IPS-15b (cell line): ENCODE measurements at regions not wholly inside any gene's neighbourhood (a gene's known extent, or its start where the extent isn't known, plus 50 kb on each side); places are given as distances from the start of the nearest gene placed in this dataset.

ENCODE experiments used
- H3K27me3 ChIP-seq: one replicate; pipeline ENCODE4 v1.6.1; 2013; ENCODE audit warnings: low read length; ENCODE audit not compliant: control insufficient read depth, insufficient read depth
- H3K36me3 ChIP-seq: one replicate; pipeline ENCODE4 v1.6.1; 2013; ENCODE audit warnings: low read length; ENCODE audit not compliant: control insufficient read depth, insufficient read depth
- H3K4me1 ChIP-seq: one replicate; pipeline ENCODE4 v1.6.1; 2013; ENCODE audit warnings: mild to moderate bottlenecking, low read length; ENCODE audit not compliant: control insufficient read depth, insufficient read depth
- H3K4me3 ChIP-seq: one replicate; pipeline ENCODE4 v1.5.1; 2013; ENCODE audit warnings: low read depth, low read length
- H3K9ac ChIP-seq: one replicate; pipeline ENCODE4 v1.6.1; 2013; ENCODE audit warnings: low read depth, mild to moderate bottlenecking, low read length
- H3K9me3 ChIP-seq: one replicate; pipeline ENCODE4 v1.6.1; 2013; ENCODE audit warnings: mild to moderate bottlenecking, low read length; ENCODE audit not compliant: control insufficient read depth, insufficient read depth

DNA sequence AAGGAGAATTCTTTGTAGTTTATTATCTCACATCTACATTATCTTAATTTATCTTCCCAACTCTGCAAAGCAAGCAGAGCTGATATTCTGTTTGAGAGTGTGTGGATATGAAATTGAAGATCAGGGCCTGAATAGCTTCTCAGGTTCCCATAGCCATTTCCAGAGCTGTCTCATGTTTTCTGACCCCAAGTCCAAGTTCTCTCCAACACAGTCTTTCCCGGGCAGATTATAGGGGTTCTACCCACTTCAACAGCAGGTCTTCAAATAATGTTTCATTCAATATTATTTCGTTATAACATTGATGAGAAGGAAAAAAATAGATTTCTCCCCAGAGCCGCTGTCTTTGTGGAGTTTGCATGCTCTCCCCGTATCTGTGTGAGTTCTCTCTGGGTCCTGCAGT, 234.9 kb downstream of the ENC1 start:
- Histone ChIP-seq H3K9ac (no peak overlapping the region), H3K36me3 (no peaks in the 10 kb centered on the region), H3K4me1 (no peaks in the 10 kb centered on the region), H3K4me3 (no peak overlapping the region), H3K27me3 (no peaks in the 10 kb centered on the region), H3K9me3 (no peaks in the 10 kb centered on the region)

DNA sequence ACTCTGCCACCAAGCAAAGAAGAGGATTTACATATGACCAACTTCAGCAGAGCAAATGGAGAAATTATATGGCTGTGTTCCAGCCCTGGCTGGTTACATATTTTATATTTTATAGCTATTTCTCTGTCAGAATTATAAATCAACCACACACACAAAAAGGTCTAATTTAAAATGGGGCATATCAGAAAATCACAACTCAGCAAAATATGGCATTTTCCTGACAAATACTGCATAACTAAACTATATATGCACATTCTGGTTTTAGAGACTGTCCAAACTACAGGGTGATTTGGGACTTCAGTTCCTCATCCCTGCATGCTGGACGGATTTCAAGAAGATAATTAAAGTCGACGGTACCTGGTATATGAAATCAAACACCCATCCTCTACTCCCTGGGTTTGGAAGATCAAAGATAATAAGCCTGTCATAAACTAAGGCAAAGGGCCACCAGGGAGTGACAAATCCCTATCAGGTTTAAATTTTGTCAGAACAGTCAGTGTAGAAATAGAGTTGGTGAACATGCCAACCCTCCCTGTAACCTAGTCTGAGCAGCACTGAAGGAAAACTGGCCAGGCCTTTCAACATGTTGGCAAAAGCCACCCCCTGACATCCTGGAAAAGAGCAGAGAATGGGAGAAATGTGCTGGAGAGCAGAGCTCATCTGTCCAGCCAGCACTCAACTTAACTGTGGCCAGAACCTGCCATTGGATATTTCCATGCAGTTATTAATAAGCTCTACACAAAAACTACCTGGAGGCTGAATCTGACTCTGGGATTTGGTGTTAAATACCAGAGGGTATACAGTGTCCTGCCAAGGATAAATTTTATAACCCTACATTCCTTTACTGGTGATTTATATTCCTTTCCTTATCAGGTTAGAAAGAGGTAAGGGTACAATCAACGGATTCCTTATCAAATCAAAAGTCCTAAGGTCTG, 235.7 kb downstream of the ENC1 start:
- no peak overlapping the region for H3K4me3 ChIP-seq
- H3K9me3 ChIP-seq, result no peaks in the 10 kb centered on the region
- no peaks in the 10 kb centered on the region for H3K27me3 ChIP-seq
- H3K9ac ChIP-seq, result no peak overlapping the region
- H3K36me3 ChIP-seq, result no peaks in the 10 kb centered on the region
- no peaks in the 10 kb centered on the region for H3K4me1 ChIP-seq

DNA sequence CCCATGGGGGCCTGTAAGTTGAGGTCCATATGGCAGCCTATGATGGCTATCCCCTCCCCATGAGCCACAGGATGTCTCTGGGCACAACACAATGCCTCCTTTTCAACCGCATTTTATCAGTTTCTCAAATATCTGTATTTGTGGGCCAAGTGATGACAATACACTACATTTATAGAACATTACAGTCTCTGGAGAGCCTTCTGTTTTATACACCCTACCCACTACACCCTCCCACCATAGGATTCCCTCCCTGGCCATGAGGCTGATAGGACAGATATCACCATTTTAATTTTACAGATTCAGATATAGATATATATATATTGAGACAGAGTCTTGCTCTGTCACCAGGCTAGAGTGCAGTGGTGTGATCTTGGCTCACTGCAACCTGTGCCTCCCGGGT, 236.8 kb downstream of the ENC1 start:
- Histone ChIP-seq H3K27me3 (no peaks in the 10 kb centered on the region), H3K9ac (no peak overlapping the region), H3K4me3 (no peak overlapping the region), H3K36me3 (no peaks in the 10 kb centered on the region), H3K9me3 (no peaks in the 10 kb centered on the region), H3K4me1 (no peaks in the 10 kb centered on the region)

DNA sequence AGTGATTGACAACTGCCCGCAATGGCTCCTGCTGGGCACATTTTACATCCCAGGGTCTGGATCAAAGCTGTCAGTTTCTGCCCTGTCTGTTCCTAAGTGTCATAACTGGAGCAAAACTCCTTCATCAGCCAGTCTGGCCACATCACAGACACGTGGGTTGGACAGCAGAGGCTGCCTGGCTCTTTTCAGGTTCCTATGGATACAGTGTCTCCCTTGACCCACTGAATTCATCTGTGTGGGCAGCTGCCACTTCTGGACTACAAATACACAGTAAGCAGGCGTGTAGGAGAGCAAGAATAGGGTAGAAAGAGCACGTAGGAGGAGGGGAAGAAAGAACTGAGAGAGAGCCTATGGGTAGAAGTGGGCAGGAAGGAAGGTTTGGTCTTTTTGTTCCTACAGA, 238.0 kb downstream of the ENC1 start:
- Histone ChIP-seq H3K4me3 (no peak overlapping the region), H3K36me3 (no peaks in the 10 kb centered on the region), H3K9me3 (no peaks in the 10 kb centered on the region), H3K4me1 (no peaks in the 10 kb centered on the region), H3K9ac (no peak overlapping the region), H3K27me3 (peaks cover 3% of the 10 kb centered on the region)

DNA sequence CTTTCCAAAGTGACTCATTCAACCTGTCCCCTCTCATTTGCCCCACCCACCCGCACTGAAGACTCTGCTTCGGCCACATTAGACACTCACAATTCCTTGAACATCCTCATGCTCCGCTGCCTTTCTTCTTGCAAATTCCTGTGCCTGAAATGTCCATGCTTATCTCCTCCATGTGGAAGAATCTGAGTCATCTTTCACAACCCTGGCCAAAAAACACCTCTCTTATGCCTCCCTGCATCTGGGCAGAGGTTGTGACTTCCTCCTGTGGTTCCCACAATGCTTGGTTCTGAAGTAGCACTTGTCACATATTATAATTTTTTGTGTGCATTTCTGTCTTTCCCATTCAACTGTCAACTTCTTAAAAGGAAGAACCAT, 238.6 kb downstream of the ENC1 start:
- H3K4me1 ChIP-seq, result no peaks in the 10 kb centered on the region
- no peaks in the 10 kb centered on the region for H3K36me3 ChIP-seq
- H3K9ac ChIP-seq, result no peak overlapping the region
- no peaks in the 10 kb centered on the region for H3K9me3 ChIP-seq
- no peak overlapping the region for H3K4me3 ChIP-seq
- H3K27me3 ChIP-seq, result peaks cover 9% of the 10 kb centered on the region

DNA sequence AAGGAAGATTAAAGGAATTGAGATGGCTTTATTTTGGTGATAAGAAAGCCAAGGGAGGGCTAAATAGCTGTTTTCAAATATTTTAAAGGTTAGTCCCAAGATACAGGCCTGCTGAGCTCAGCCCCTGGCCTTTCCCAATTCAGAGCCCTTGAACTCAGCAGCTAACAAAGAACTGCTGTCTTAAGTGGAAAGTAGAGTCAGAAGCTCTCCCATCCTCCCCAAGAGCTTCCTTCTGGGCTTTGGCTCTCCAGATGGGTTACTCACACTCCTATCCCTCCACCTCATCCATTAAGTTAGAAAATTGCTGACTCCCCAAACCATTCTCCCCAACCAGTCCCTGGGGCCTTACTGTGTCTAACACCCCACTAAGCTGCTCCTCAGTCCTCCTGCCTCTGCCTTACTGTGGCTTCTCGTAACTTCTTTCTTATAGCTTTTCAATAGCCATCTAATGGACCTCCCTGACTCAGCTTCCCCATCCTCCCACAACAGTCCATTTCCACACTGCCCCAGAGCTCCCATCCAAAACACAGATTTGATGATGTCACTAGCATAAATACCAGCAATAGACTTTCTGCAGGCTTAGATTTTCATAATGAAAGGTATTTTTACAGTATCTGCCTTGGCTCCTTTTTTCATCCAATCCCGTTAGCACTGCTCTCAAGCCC, 239.1 kb downstream of the ENC1 start:
- Histone ChIP-seq H3K9ac (no peak overlapping the region), H3K27me3 (peaks cover 14% of the 10 kb centered on the region), H3K4me3 (no peak overlapping the region), H3K9me3 (no peaks in the 10 kb centered on the region), H3K36me3 (no peaks in the 10 kb centered on the region), H3K4me1 (no peaks in the 10 kb centered on the region)

DNA sequence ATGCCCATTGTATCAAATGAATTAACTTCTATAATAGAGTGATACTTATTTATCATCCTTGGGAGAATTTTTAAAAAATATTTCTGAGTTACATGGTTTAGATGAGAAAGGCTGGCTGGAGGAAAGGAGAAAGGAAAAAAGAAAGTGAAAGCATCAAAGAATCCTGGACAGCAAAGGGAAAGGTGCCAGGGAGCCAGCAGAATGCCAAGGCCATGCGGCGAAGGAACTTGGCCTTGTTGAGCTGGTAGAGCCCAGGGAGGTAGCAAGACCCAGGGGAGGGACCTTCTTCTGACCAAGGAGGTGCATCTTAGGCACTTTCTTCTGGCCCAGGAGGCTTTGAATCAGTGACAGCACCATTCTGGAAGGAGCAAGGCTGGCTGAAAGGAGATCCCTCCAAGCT, 240.5 kb downstream of the ENC1 start:
- peaks cover 26% of the 10 kb centered on the region for H3K27me3 ChIP-seq
- H3K9ac ChIP-seq, result no peak overlapping the region
- no peak overlapping the region for H3K4me3 ChIP-seq
- peaks cover 6% of the 10 kb centered on the region for H3K4me1 ChIP-seq
- no peaks in the 10 kb centered on the region for H3K36me3 ChIP-seq
- no peaks in the 10 kb centered on the region for H3K9me3 ChIP-seq

DNA sequence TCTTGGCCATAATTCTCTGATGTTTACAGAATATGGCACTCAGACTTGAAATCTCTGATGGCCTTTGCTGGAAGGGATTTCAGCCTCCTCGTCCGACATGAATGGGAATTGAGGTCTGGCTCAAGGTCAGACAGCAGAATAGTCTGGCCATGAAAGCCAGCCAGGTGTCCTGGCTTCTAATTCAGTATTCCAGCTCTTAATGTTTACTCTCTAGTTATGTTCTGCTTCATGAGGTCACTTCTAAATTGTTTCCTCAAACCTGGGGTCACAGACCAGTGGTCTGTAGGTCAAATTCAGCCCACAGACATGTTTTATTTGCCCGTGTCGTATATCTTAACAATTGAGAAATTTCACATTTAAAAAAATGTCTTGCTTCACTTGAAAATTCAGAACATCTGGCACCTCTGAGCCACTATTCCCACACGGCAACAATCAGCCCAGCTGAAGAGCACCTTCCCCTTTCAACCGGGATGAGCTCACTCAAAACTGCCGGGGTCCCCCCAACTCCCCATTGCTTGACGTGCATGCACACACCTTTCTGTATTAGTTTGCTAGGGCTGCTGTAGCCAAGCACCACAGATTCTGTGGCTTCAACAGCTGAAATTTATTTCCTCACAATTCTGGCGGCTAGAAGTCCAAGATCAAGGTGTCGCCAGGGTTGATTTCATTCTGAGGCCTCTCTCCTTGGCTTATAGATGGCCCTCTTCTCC, 243.5 kb downstream of the ENC1 start:
- Histone ChIP-seq H3K9me3 (no peaks in the 10 kb centered on the region), H3K4me1 (peaks cover 11% of the 10 kb centered on the region), H3K9ac (no peak overlapping the region), H3K36me3 (no peaks in the 10 kb centered on the region), H3K4me3 (no peak overlapping the region), H3K27me3 (peaks cover 49% of the 10 kb centered on the region)

DNA sequence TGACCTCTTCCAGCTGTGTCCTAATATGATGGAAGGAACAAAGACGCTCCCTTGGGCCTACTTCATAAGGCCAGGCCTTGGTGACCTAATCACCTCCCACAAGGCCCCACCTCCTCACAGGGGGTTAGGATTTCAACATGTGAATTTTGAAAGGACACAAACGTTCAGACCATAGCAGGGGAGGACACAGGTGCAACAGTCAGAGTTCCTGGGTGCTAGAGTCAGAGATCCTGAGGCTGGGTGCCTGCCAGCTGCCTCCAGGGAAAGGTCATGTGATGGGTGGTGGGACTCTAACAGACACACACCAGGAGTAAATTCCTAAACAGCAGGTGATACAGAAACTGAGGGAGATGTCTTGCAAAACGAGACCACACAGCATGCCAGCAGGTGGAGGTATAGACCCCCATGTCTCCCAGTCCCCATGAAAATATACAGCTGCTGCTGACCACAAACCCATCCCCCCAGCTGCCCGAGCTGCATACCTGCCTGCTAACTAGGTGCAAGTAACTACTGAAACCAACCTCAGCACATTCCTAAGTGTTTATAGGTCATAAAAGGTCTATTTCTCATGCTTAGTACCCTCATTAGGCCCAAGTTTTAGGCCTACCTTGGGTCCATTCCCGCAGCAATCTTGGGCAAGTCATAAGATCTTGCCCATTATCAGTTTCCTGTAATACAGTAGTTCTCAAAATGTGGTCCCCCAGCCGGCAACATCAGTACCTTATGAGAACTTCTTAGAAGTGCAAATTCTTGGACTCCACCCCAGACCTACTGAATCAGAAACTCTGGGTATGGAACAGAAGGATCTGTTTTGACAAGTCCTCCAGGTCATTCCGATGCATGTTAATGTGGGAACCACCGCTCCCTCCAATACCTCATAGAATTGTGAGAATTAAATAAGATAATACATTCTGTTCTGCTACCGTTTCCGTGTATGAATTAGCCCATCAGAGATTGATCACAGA, 245.3 kb downstream of the ENC1 start:
- Histone ChIP-seq H3K27me3 (peaks cover 49% of the 10 kb centered on the region), H3K4me1 (peaks cover 11% of the 10 kb centered on the region), H3K9me3 (no peaks in the 10 kb centered on the region), H3K4me3 (no peak overlapping the region), H3K9ac (no peak overlapping the region), H3K36me3 (no peaks in the 10 kb centered on the region)

DNA sequence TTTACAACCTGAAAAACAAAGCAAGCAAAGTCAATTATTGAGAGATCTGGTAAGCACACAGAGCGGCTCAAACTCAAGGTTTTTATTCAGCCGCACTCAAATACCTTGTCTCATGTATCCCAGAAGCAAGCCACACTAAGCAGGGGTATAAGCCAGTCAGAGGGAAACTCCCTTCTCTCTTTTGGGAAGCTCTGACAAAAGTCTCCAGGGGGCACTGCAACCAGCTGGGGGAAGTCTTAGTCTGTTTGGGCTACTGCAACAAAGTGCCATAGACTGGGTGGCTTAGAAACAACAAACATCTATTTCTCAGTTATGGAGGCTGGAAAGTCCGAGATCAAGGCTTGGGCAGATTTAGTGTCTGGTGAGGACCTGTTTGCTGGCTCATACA, 246.0 kb downstream of the ENC1 start:
- Histone ChIP-seq H3K27me3 (peaks cover 49% of the 10 kb centered on the region), H3K9me3 (no peaks in the 10 kb centered on the region), H3K36me3 (no peaks in the 10 kb centered on the region), H3K9ac (no peak overlapping the region), H3K4me1 (peaks cover 11% of the 10 kb centered on the region), H3K4me3 (no peak overlapping the region)

DNA sequence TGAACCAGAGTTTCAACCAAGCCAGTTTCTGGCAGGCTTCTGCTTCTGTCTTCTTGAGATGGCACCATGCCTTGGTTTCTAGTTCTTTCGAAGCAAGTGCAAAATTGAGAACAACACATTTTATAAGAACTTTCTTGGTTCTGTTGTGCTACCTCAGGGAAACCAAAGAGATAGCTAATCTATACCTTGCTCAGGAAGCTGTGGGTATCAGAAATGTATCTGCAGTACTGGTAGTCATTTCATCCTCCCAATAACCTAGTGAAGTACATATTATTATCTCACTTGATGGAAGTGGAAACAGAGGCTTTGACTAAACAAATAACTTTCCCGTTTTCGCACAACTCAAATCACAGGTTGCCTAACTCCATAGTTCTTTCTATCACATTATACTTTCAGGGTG, 246.6 kb downstream of the ENC1 start:
- no peaks in the 10 kb centered on the region for H3K36me3 ChIP-seq
- no peaks in the 10 kb centered on the region for H3K9me3 ChIP-seq
- peaks cover 11% of the 10 kb centered on the region for H3K4me1 ChIP-seq
- H3K27me3 ChIP-seq, result peaks cover 49% of the 10 kb centered on the region
- H3K4me3 ChIP-seq, result no peak overlapping the region
- H3K9ac ChIP-seq, result no peak overlapping the region
